GM18951 (cell line): ENCODE measurements at regions not wholly inside any gene's neighbourhood (a gene's known extent, or its start where the extent isn't known, plus 50 kb on each side); places are given as distances from the start of the nearest gene placed in this dataset.
"Not testable (repeated sequence)": the region's sequence is repeated elsewhere in the genome, so short reads cannot be mapped to it uniquely, and the experiment has no call there.

ENCODE experiments used
- POLR2A ChIP-seq: IDR thresholded peaks from 4 replicates; pipeline ENCODE4 v1.6.1; 2011; ENCODE audit warnings: mild to moderate bottlenecking; ENCODE audit not compliant: insufficient read length, insufficient read depth; ENCODE audit errors: extremely low read depth
- in situ Hi-C: fragments of 300-500 bp; cut with MboI; formaldehyde crosslinking; loops from one replicate; pipeline ENCODE4 v1.12.0; 2022; ENCODE audit warnings: low sequenced_read_pairs, mixed read lengths, inconsistent platforms; ENCODE audit not compliant: unreplicated experiment

DNA sequence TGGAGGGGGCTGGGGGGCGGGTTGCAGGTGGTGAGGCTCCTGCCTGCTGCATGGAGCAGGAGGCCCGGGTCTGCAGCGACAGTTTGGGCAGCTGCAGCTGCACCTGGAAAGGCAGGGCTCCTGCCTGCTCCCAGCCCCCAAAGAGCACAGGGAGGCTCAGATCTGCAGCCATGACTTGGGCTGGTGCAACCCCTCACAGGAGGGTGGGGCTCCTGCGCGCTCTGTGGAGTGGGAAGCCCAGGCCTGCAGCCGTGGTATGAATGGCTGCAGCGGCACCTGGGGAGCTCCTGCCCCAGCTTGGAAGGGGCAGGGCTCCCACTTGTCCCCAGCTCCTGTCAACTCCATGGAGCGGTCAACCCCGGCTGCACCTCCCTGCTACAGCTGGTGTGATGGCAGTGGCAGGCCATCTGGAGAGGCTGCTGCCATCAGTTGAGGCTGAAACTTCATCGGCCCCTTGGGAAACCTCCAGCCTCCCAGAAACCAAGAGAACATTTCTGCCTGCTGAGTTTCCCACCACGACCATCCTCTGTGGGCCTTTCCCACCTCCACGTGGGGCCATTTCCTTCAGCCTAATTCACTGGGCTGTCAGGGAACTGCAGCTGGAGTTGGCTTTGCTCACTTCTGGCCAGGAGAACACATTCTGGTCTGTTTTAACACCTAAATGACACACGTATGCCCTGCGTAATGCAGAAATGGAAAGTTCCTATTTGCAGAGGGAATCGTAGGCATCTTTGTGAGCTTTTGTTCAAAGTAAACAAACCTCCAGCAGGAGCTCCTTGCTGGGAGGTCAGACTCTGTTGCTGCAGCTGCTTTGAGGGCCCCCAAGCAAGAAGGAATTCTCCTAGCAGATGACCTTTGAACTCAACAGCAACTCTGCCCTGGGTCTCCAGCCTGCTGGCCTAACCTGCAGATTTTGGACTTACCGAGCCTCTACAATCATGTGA lies 429.0 kb downstream of the PREX1 start:
- in situ Hi-C loops = no loop called here
- no peak for TF ChIP-seq POLR2A

DNA sequence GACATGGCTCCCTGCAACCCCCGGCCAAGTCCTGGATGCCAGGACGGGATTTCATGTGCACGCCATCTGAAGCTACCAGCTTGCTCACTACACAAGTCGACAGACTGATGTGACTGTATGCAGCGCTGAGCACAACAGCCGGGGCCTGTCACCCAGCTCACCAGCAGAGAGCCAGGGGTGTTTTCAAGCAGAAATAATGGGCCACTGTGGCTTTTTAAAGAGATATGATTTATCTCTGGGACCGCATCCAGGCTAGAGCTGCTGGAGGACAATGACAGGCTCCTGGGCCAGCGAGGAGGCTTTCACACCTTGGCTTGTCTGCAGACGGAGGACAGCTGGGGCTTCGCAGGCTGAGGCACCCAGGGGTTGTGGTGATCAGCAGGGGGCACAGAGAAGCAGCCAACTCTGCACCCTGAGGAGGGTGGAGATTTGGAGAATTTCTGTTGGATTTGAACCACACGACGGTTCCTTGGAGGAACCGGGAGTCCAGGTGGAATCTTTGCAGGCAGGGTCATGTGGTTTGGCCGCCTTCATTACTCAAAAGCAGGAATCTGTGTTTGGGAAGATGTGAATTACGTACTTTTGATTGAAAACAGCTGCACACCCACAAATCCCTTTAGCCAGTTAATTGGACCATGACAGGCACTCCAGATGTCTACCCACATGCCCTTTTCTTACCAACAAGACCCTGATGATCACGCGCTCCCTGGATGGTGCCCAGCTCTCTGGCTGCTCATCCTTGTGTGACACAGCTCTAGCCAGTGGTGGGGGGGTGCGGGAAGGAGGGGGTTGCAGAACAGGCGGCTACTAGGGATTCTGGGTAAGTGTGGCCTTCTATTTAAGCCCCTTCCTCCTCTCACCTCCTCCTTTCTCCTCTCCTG lies 430.6 kb downstream of the PREX1 start:
- in situ Hi-C loops = not testable (repeated sequence)

DNA sequence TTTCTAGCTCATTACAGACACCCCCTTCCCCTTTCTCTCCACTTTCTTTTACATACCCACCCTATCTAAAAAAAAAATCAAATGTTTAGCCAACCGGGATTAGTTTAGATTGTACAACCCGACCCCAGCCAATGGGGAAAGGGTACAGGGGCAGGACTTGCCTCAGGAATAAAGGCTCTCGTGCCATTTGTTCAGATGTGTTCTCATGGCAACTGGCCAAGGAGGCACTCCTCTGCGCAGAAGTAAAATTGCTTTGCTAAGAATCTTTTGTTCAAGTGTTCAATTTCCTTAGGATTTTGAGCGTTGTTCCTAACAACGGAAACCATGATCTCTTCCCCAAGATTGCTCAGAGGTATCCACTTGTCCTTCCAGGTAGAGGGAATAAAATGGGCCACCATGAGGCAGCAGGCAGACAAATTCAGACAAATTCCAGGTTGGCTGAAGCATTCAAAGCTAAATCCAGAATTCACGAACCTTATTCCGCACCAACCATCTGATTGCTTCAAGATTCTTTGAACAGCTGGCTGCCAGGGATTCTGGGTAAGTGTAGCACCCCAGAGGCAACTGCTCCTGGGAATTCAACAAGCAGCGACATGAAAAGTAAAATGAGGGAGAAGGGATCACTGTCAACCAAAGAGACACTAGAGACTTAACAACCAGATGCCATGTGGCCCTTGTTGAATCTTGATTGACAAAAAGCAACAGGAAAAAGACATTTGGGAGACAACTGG lies 431.8 kb downstream of the PREX1 start:
- in situ Hi-C loops = no loop called here
- TF ChIP-seq POLR2A = no peak

DNA sequence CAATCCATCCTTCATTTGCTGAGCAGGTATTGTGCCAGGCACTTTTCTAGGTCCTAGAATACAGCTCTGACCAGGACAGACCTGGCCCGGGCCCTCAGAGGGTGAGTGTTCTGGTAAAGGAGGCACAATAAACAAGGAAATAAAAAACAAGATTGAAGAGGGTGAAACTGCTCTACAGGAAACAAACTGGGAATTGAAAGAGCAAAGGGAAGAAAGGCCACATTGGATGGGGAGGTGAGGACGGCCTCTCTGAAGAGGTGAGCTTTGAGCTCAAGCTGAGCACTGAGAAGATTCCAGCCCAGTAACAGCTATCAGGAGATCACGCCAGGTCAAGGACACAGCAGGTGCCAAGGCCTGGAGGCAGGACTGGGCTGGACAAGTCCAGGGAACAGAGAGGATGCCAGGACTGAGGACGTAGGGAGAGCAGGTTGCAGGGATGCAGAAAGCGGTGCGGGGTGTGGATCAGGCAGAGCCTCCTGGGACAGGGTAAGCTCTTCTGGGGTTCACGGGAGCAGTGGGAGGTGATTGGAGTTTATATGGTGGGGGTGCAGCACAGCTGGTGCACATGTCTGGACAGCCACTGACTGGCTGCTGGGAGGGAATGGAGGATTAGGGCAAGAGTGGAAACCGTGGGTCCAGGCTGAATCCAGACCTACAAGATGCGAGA lies 433.3 kb downstream of the PREX1 start:
- in situ Hi-C loops = no loop called here
- TF ChIP-seq POLR2A = no peak

DNA sequence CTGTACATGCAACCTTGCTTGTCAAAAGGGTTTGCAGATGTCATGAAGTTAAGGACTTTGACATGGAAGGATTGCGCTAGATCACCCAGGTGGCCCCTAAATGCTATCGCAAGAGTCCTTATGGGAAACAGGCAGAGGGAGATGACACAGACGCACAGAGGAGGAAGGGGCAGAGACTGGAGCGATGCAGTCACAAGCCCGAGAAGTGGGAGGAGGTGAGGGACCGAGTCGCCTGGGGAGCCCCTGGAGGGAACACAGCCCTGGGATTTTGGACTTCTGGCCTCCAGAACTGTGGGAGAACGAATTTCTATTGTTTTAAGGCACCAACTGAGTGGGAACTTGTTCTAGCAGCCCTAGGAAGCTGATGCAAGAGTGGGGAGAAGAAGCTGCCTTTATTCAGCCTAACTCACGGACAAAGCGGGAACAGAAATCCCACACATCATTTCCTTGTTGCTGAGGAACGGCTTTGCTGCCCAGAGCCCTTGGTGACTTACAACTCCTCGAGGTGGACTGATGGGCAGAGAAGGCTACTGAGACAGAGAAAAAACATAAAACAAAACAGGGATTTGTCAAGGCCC lies 434.0 kb downstream of the PREX1 start:
- no peak for TF ChIP-seq POLR2A
- in situ Hi-C loops = no loop called here

DNA sequence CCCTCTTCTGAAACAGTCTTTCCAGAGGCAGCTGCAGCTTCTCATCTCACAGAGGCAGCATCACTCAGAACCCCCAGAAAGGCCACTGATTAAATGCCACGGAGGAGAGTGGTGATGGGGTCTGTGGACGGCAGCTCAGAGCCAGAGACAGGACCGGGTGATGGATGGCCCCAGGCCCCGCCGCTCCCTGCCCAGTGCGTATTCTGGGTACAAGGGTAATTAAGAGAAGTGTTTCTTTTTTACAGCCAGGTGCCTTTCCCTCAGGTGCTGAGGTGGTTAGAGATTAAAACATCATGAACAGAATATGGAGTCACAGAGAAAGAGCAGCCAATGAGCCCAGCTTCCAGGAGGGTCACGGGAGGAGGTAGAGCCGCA lies 434.5 kb downstream of the PREX1 start:
- TF ChIP-seq POLR2A = no peak
- in situ Hi-C loops = no loop called here

DNA sequence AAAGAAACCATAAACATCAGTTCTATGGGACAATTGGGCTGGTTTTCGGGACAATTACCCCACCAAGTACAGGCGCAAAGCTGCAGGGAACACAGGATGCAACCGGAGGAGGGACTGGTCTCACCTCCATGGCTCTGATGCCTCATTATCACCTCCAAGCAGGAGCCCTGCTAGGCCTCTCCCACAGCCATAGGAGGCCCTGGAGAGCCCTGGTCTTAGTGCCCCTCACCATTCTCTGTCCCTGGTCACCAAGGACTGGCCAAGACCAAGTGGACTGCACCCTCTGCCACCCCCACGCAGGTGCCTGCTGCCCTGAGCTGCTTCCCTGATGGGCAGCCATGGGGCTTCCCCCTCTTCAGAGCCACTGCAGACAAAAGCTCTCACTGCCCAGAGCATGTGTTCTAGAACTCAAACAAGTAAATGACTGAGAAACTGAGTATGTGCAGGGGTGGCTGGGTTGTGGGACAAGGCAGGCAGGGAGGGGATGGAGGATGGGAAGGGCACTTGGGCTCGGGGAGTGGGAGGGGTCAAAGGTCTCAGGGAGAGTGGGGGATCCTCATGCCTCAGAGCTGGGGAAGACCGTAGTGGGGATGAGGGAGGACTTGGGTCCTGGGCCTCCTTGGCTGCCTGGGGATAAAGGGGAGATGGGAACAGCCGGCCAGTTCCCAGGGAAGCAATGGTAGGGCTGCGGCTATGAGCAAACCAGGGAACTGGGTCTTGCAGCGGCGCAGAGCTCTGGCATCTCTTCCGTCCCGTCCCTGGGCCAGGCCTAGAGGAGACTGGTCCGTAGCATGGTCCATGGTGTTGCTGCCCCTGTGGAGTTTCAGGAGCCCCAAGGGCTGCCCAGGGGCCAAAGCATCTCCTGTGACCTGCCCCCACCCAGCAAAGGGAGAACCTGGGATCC lies 435.1 kb downstream of the PREX1 start:
- in situ Hi-C loops = no loop called here
- no peak for TF ChIP-seq POLR2A

DNA sequence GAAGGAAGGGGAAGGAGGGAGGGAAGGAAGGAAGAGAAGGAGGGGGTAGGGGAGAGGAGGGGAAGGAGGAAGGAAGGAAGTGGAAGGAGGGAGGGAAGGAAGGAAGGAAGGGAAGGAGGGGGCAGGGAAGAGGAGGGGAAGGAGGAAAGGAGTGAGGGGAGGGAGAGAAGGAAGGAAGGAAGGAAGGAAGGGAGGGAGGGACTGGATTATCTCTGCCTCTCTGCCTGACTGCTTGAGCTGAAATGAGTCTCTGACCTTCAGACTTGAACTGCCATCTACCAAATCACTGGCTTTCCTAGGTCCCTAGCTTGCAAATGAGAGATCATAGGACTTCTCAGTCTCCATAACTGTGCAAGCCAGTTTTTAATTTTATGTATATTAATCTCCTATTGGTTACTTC lies 436.8 kb downstream of the PREX1 start:
- TF ChIP-seq POLR2A = no peak
- in situ Hi-C loops = no loop called here

DNA sequence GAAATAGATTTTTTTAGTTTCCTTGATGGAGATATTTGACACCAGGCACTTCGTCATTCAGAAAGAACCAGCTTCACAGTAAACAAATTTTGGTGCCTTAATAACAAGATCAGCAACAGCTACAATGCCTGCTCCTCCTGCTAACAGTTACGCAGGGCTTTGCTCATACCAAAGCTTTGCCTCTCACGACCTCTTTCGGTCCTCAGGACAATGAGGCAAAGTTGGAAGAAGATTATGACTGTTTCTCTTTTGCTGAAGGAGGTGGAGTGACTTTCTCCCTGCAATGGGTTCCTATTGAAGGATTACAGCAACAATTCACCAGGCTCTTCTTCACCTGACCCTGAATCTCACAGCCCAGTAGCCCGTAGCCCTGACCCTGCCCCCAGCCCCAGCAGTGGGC lies 440.1 kb downstream of the PREX1 start:
- in situ Hi-C loops = no loop called here

DNA sequence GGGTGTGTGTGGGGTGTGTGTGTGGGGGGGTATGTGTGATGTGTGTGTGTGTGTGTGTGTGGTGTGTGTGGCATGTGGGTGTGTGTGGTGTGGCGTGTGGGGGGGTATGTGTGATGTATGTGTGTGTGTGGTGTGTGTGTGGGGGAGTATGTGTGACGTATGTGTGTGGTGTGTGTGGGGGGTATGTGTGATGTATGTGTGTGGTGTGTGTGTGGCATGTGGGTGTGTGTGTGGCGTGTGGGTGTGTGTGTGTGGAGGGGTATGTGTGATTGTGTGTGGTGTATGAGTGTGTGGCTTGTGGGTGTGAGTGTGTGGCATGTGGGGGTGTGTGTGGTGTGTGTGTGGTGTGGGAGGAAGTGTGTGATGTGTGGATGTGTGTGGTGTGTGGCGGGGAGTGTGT lies 442.3 kb downstream of the PREX1 start:
- TF ChIP-seq POLR2A = no peak
- in situ Hi-C loops = no loop called here

More for the DNA sequence above, 440.1 kb downstream of the PREX1 start:
- TF ChIP-seq POLR2A = no peak

DNA sequence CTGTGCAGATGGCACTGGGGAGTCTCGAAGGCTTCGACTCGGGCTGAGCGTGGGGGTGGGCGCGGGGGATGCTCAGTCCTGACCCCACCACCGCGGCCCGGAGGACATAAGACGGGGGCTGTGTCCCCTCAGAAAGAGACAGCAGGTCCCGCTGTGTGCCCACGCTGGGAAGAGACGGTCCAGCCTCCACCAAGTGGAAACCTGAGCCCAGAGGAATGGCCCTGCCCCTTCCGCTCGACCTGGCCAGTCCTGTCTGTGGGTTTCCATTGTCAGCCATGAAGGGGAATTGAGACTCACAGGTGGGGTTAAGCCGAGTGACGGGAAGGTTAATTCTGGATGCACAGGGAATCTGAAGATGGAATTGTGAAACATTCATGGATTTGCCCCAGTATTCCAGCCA lies 442.7 kb downstream of the PREX1 start:
- in situ Hi-C loops = no loop called here
- no peak for TF ChIP-seq POLR2A
